ENCODE measurements at regions not wholly inside any gene's neighbourhood (a gene's known extent, or its start where the extent isn't known, plus 50 kb on each side); places are given as distances from the start of the nearest gene placed in this dataset.

DNA sequence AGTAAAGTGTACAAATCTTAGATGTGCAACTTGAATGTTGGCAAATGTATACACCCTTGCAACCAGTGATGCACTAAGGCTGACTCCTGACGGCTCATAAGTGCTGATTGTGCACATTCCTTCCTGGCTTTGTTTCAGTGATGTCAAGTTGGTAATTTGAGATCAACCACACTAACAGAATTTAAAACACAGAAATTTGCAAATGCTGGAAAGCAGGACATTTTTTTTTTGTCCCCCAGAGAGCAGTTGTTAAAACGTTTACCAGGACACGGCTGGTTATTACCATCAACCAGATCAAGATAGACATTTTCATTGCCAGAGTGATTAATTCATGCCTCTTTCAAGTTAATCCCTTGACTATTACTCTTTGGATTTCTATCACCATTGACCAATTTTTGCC, 735.6 kb downstream of the RFPL4B start:
- TF ChIP-seq, protein P1, sequence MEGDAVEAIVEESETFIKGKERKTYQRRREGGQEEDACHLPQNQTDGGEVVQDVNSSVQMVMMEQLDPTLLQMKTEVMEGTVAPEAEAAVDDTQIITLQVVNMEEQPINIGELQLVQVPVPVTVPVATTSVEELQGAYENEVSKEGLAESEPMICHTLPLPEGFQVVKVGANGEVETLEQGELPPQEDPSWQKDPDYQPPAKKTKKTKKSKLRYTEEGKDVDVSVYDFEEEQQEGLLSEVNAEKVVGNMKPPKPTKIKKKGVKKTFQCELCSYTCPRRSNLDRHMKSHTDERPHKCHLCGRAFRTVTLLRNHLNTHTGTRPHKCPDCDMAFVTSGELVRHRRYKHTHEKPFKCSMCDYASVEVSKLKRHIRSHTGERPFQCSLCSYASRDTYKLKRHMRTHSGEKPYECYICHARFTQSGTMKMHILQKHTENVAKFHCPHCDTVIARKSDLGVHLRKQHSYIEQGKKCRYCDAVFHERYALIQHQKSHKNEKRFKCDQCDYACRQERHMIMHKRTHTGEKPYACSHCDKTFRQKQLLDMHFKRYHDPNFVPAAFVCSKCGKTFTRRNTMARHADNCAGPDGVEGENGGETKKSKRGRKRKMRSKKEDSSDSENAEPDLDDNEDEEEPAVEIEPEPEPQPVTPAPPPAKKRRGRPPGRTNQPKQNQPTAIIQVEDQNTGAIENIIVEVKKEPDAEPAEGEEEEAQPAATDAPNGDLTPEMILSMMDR (IDR thresholded peaks at IDR 0.05), result no peak
- Histone ChIP-seq H3K4me1 (no peaks in the 10 kb centered on the region), H3K27ac (no peak overlapping the region), H3K9ac (ENCODE audit: low read depth in 2 of 2, low read length in 2 of 2) (no peak overlapping the region), H3K4me3 (no peak overlapping the region), H3K9me3 (no peaks in the 10 kb centered on the region), H3K36me3 (no peaks in the 10 kb centered on the region), H3K27me3 (no peaks in the 10 kb centered on the region)
- intact Hi-C loops (cut with DNase I), result no loop called here
- no peak for DNase-seq

DNA sequence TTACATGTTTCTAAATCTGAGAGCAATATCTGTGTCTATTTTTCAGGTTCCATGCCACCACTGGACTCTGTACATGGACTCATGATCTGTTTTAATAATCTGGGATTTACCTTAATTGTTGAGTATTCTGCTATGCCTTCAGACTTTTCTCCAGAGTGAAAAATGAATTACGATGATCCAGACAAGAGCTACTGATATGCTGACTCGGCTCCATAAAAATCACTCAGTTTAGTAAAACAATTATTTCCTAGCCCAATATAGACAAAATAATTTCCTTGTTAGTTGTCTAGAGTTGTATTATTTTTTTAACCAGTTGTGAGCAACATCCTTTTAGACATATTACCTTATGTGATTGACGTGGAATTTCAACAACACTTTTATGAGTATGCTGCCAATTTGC, 736.8 kb downstream of the RFPL4B start:
- H3K4me3 ChIP-seq, result no peak overlapping the region
- H3K27me3 ChIP-seq, result no peaks in the 10 kb centered on the region
- intact Hi-C loops (cut with DNase I), result no loop called here

DNA sequence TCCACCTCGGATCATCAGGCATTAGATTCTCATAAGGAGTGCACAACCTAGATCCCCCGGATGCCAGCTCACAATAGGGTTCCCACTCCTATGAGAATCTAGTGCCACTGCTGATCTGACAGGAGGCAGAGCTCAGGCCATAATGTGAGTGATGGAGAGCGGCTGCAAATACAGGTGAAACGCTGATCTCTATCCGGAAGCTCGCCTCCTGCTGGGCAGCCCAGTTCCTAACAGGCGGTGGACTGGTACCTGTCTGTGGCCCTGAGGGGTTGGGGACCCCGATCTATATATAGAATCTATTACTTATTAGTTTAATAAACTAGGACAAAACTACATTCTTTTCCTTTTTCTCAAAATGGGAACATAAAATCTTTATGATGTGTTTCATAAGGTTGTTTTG, 741.9 kb downstream of the RFPL4B start:
- no peaks in the 10 kb centered on the region for H3K4me1 ChIP-seq
- intact Hi-C loops (cut with DNase I), result no loop called here
- DNase-seq, result no peak
- no peak overlapping the region for H3K27ac ChIP-seq
- TF ChIP-seq, protein P1 (IDR thresholded peaks at IDR 0.05), result no peak
- no peaks in the 10 kb centered on the region for H3K27me3 ChIP-seq
- H3K36me3 ChIP-seq, result no peaks in the 10 kb centered on the region
- no peaks in the 10 kb centered on the region for H3K9me3 ChIP-seq
- no peak overlapping the region for H3K4me3 ChIP-seq
- no peak overlapping the region for H3K9ac ChIP-seq (ENCODE audit: low read depth in 2 of 2, low read length in 2 of 2)

More for the DNA sequence above, 736.8 kb downstream of the RFPL4B start:
- no peak for DNase-seq
- TF ChIP-seq, protein P1 (IDR thresholded peaks at IDR 0.05), result no peak
- H3K9ac ChIP-seq (ENCODE audit: low read depth in 2 of 2, low read length in 2 of 2), result no peak overlapping the region
- H3K27ac ChIP-seq, result no peak overlapping the region
- no peaks in the 10 kb centered on the region for H3K4me1 ChIP-seq
- H3K9me3 ChIP-seq, result no peaks in the 10 kb centered on the region
- H3K36me3 ChIP-seq, result no peaks in the 10 kb centered on the region

DNA sequence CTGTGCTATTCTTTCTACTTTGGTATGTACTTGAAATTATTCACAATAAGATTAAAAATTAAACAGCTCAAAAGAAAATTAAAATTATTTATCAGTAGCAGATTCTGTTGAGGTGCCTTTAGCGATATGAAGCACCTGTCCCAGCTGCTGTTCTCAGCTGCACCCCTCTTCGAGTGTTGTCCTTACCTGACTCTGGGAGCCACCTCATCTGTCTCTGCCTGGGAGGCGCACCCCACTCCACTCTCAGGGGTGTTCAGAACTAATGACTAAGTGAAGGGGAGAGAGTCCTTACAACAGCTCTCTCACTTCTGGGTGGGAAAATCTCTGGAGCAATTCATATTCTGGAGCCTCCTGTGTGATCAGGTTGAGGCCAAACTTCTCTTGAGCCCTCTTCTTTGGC, 745.7 kb downstream of the RFPL4B start:
- Histone ChIP-seq H3K27me3 (no peaks in the 10 kb centered on the region), H3K27ac (no peak overlapping the region), H3K4me3 (no peak overlapping the region), H3K9me3 (no peaks in the 10 kb centered on the region), H3K36me3 (no peaks in the 10 kb centered on the region), H3K4me1 (no peaks in the 10 kb centered on the region), H3K9ac (ENCODE audit: low read depth in 2 of 2, low read length in 2 of 2) (no peak overlapping the region)
- intact Hi-C loops (cut with DNase I), result no loop called here
- TF ChIP-seq, protein P1 (IDR thresholded peaks at IDR 0.05), result no peak
- no peak for DNase-seq

DNA sequence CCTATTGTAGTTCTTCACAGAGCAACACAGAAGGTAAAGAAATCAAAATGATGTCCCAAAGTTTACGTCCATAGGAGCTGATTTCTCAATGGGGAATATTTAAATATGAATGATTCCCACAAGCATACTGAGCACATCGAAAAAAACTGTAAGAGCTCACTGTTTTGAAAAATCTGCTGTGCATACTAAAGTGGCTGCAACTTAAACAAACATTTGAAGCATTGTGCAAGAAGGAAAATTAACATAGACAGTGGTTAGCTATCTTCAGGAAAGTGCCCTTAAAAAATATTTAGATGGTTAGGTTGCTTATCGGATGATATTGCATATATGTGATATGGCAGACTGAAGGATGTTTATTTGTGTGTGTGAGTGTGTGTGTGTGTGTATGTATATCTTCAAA, 747.6 kb downstream of the RFPL4B start:
- no peak for DNase-seq
- intact Hi-C loops (cut with DNase I), result no loop called here
- Histone ChIP-seq H3K9ac (ENCODE audit: low read depth in 2 of 2, low read length in 2 of 2) (no peak overlapping the region), H3K4me1 (no peaks in the 10 kb centered on the region), H3K9me3 (no peaks in the 10 kb centered on the region), H3K4me3 (no peak overlapping the region), H3K27ac (no peak overlapping the region), H3K36me3 (no peaks in the 10 kb centered on the region), H3K27me3 (no peaks in the 10 kb centered on the region)
- TF ChIP-seq, protein P1 (IDR thresholded peaks at IDR 0.05), result no peak

DNA sequence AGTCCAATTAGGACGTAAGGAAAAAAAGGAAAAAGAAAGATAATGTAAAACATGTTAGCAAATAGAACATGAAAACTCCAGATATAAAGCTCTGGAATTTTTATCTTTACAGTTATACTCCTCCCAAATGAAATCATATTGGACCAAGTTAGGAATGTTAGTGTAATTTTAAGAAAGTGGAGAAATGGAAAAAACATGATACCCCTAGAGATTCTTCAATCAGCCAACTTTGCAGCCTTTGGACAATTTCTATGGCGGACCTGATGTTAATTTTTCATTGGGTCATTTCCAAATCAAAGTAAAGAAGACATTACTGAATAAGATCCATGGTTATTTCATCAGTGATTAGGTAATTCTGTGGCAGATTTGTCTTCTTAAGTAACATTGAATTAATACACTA, 748.7 kb downstream of the RFPL4B start:
- DNase-seq, result no peak
- intact Hi-C loops (cut with DNase I), result no loop called here
- Histone ChIP-seq H3K4me1 (no peaks in the 10 kb centered on the region), H3K36me3 (no peaks in the 10 kb centered on the region), H3K4me3 (no peak overlapping the region), H3K27me3 (no peaks in the 10 kb centered on the region), H3K9me3 (no peaks in the 10 kb centered on the region), H3K27ac (no peak overlapping the region), H3K9ac (ENCODE audit: low read depth in 2 of 2, low read length in 2 of 2) (no peak overlapping the region)
- TF ChIP-seq, protein P1 (IDR thresholded peaks at IDR 0.05), result no peak
